GM21360 (cell line): ENCODE measurements at regions not wholly inside any gene's neighbourhood (a gene's known extent, or its start where the extent isn't known, plus 50 kb on each side); places are given as distances from the start of the nearest gene placed in this dataset.
"Not testable (repeated sequence)": the region's sequence is repeated elsewhere in the genome, so short reads cannot be mapped to it uniquely, and the experiment has no call there.

Source experiments
- ATAC-seq: cut with Tn5 transposase; IDR thresholded peaks from one replicate; pipeline ENCODE4 v1.9.1; 2021; ENCODE audit warnings: mild to moderate bottlenecking, moderate library complexity; ENCODE audit not compliant: unreplicated experiment

DNA sequence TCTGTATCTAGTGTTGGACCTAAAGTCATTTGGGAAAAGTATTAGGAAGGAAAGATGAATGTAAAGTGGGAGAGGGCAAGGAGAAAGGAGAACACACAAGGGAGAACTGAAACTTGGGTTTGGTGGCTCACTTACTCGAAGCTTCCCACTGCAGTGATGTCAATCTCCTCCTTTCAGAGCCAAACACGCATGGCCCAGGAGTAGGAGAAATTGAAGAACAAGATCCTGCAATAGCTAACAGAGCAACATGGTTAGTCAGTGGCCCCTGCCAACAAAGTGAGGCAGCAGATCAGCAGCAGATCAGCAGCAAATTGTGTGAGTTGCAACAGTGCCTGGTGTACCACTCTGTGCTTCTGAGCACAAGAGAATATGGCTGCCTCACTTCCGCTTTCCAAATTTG lies 366.4 kb downstream of the PSAT1 start:
- ATAC-seq: no peak

DNA sequence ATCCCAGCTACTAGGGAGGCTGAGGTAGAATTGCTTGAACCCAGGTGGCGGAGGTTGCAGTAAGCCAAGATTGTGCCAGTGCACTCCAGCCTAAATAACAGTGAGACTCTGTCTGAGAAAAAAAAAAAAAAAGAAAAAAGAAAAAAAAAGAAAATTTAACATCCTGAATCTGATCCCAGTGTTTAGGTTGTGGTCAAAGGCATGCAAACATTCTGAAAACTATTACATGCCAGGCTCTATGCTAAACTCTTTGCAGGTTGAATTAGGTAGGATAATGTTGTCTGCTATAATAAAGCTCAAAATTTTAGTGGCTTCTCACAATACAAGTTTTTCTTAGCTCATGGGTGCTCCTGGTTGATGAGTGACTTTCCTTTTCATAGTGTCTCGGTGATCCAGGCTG lies 367.4 kb downstream of the PSAT1 start:
- ATAC-seq: no peak

DNA sequence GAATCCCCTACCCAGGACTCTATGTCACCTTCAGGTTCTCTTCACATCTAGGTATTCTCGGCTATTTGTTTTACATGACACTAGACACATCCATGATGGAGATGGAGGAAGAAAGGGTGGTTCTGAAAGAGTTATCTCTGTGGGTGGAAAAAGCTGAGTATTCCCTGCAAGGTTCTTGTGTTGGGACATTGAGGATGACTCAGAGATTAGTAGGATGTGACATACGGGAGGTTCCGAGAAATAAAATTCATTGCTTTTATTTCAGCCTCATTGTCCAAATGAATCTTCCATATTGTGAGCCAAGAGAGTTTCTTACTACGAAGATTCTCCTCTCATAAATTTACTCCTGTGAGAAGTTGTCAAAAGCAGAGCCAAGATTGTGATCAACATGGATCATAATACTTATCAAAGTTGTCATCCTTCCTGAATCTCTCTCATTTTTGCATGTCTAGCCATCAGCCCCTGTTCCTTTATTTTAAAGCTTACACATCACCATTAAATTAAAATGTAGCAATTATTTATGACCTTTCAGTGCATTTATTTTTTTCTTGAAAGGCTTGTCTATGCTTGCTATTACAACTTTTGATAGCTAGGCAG lies 370.0 kb downstream of the PSAT1 start:
- ATAC-seq: no peak

- ATAC-seq: no peak
Observed at GRCh38 chr9:78668148-78668832, 371.4 kb downstream of the PSAT1 start.

GRCh38 chr9:78669591-78669990 lies 372.7 kb downstream of the PSAT1 start:
- no peak for ATAC-seq

DNA sequence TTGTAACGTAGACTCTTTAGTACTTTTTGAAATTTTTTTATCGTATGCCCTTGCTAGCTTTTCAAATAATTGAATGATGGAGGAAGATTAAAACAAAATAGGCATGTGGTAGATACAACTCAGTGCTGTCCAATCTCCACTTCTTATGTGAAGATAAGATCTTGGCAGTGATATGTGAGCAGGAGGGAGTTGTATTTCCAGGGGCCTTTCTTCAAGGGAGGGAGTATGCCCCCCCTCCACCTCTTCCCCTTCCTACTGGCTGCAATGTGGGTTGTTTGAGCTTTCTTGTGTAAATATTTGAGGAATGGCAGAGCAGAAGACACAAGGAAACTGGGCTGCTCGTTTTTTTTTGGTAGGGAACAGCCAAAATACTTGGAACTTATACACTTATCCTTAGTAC lies 374.9 kb downstream of the PSAT1 start:
- ATAC-seq: no peak

DNA sequence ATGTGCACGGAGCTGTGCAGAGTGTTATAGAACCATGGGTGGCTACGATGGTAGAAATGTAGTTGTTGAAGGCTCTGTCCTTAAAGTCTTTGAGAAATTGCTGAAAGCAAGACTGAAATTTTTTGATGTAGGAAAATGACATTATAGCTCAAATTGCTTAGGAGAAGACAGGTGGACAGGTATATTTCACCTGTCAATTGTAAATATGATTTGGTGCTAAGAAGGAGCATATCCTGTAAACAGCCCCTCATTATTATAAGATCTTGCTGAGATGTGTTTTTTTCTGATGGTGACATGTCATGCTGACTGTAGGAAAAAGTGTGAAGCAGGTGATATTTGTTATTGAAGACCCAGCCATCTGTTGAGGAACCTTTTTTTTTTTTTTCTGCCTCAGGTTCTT lies 377.9 kb downstream of the PSAT1 start:
- ATAC-seq: no peak

GRCh38 chr9:78676009-78676408 lies 379.1 kb downstream of the PSAT1 start:
- ATAC-seq: no peak

- no peak for ATAC-seq
Observed at GRCh38 chr9:78676623-78677022, 379.7 kb downstream of the PSAT1 start.

- ATAC-seq: no peak
Observed at GRCh38 chr9:78677326-78677725, 380.4 kb downstream of the PSAT1 start.

- no peak for ATAC-seq
Observed at GRCh38 chr9:78678877-78679276, 382.0 kb downstream of the PSAT1 start.

DNA sequence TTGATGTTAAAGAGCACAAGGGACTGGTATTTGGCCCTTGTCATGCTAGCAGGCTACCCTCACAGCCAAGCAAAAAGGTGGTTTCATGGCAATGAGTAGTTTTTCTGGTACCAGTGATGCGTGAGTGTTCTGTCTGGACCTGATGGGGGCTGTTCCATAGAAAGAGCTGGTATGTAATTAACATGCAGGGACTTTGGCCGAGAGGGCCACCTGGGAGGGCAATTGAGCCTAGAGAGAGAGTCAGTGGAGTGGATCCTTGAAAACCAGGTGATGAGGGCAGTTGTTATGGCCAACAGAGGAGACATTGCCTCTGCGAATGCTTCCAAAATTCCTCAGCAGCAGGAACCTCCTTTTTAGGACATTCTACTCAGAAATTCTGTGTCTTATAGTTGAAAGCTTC lies 383.3 kb downstream of the PSAT1 start:
- ATAC-seq: no peak

- no peak for ATAC-seq
Observed at GRCh38 chr9:78682216-78682615, 385.3 kb downstream of the PSAT1 start.

DNA sequence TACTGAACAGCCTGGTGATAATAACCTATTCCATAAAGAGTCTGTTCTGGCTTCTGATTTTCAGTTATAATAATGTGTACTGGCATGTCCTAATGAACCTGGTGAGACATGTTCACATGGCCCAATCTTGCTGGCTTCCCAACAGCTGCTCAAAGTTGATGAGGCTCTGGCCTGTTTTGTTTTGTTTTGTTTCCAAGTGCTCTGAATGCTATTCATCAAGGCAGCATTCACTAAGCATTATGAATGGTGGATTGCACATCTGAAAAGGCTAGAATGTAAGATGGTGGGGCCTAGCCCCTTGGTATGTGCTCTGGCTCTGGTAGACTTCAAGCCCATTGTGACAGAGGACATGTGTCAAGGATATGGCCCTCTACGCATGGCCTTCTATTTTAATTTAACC lies 388.5 kb downstream of the PSAT1 start:
- ATAC-seq: no peak

- no peak for ATAC-seq
Observed at GRCh38 chr9:78688796-78689195, 391.9 kb downstream of the PSAT1 start.

DNA sequence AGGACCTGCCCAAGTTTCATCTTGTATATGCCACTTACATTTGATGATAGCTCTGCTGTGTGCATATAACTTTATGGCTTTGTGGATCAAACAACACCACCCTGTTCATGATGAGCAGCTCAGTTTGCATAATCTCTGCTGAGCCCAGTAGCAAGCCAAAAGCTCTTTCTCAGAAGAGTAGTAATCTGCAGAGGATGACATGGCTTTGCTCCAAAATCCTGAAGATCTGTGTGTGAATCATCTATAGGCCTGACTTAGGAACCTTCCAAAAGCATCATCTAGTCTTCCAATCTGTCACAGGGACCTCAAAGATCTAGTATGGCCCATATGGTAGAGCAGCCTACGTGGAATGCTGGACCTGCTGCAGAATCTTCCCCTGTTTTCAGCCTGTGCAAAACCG lies 394.6 kb downstream of the PSAT1 start:
- no peak for ATAC-seq

GRCh38 chr9:78692871-78693270 lies 395.9 kb downstream of the PSAT1 start:
- ATAC-seq: no peak

DNA sequence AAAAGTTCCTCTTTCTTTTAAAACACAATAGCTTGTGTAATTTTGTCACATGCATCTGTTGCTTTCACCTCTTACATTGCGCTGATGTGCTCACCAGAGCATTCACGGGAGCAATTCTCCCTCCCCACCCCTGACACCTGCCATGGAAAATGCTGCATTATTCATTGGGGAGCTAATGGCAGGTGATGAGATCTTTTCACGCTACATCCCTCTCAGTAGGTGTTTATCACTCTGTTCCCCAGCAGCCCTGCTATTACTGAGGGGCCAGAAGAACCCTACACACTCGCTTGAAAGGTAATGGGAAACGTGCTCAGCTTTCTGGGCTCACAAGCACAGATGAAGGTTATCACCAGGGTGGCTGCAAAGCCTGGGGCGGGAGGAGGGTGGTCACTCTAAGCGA lies 398.0 kb downstream of the PSAT1 start:
- no peak for ATAC-seq

- ATAC-seq: no peak
Observed at GRCh38 chr9:78695519-78695918, 398.6 kb downstream of the PSAT1 start.

DNA sequence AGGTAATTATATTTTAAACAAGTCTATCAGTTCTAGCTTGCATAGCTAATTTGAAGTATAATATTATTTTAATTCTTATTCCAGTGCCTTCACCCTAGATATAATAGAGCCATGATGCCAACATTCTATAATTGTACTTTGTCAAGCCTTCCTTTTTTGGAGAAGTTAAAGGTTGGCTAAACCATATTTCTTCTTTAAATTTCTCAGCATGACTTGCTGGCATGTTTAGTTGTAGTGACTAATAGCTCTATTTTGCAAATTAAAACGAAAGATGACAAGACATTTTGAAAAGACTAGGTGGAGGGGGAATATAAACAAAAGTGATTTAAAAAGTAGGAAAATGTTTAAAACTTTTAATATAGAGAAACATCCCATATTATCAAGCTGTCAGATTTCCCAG lies 400.7 kb downstream of the PSAT1 start:
- no peak for ATAC-seq

GRCh38 chr9:78698371-78698770 lies 401.4 kb downstream of the PSAT1 start:
- no peak for ATAC-seq

DNA sequence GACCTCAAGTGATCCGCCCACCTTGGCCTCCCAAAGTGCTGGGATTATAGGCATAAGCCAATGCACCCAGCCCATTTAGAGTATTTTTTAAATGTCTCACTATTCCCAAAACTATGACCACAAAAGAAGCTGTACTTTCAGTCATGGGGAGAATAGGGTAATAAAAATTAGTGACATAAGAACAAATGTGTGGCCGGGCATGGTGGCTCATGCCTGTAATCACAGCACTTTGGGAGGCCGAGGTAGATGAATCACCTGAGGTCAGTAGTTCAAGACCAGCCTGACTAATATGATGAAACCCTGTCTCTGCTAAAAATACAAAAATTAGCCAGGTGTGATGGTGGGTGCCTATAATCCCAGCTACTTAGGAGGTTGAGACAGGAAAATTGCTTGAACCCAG lies 402.3 kb downstream of the PSAT1 start:
- ATAC-seq: not testable (repeated sequence)

DNA sequence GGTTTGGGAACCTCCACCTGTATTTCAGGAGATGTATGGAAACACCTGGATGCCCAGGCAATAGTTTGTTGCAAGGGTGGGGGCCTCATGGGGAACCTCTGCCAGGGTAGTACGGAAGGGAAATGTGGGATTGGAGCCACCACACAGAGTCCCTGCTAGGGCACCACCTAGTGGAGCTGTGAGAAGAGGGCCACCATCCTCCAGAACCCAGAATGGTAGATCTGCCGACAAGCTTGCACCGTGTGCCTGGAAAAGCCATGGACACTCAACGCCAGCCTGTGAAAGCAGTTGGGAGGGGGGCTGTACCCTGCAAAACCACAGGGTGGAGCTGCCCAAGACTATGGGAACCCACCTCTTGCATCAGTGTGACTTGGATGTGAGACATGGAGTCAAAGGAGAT lies 407.2 kb downstream of the PSAT1 start:
- not testable (repeated sequence) for ATAC-seq
